HL-60 (cell line): ENCODE measurements at regions not wholly inside any gene's neighbourhood (a gene's known extent, or its start where the extent isn't known, plus 50 kb on each side); places are given as distances from the start of the nearest gene placed in this dataset.
"Not testable (repeated sequence)": the region's sequence is repeated elsewhere in the genome, so short reads cannot be mapped to it uniquely, and the experiment has no call there.

Experiments used
- CTCF ChIP-seq: IDR thresholded peaks from one replicate; pipeline ENCODE4 v1.5.1; 2011; ENCODE audit warnings: low read length, control low read depth, inconsistent platforms; ENCODE audit not compliant: insufficient read depth
- GABPA ChIP-seq: IDR thresholded peaks from 2 replicates; pipeline ENCODE4 v1.6.1; 2012; ENCODE audit warnings: low read depth
- REST ChIP-seq: IDR thresholded peaks from 2 replicates; pipeline ENCODE4 v1.6.1; 2012; ENCODE audit warnings: low read depth; ENCODE audit not compliant: insufficient replicate concordance

DNA sequence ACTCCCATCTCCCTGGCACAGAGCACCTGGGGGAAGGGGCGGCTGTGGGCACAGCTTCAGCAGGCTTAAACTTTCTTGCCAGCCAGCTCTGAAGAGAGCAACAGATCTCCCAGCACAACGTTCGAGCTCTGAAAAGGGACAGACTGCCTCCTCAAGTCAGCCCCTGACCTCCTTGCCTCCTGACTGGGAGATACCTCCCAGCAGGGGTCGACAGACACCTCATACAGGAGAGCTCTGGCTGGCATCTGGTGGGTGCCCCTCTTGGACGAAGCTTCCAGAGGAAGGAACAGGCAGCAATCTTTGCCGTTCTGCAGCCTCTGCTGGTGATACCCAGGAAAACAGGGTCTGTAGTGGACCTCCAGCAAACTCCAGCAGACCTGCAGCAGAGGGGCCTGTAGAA, 80.7 kb upstream of the ST3GAL6 start:
- TF ChIP-seq CTCF, GABPA, REST: not testable (repeated sequence)
